ENCODE measurements at regions not wholly inside any gene's neighbourhood (a gene's known extent, or its start where the extent isn't known, plus 50 kb on each side); places are given as distances from the start of the nearest gene placed in this dataset.

GRCh38 chr2:167608487-167608886 is 638.9 kb downstream of the STK39 start:
- DNase-seq: no peak
- Histone ChIP-seq H3K27me3 (no peaks in the 10 kb centered on the region), H3K9me3 (no peaks in the 10 kb centered on the region), H3K4me3 (no peak overlapping the region), H3K36me3 (no peaks in the 10 kb centered on the region), H3K4me1 (ENCODE audit: insufficient read depth) (no peaks in the 10 kb centered on the region), H3K27ac (no peak overlapping the region)
- no peak for TF ChIP-seq POLR2A (IDR thresholded peaks at IDR 0.05)
- TF ChIP-seq EP300 (IDR thresholded peaks at IDR 0.05): no peak
- TF ChIP-seq, protein P1, sequence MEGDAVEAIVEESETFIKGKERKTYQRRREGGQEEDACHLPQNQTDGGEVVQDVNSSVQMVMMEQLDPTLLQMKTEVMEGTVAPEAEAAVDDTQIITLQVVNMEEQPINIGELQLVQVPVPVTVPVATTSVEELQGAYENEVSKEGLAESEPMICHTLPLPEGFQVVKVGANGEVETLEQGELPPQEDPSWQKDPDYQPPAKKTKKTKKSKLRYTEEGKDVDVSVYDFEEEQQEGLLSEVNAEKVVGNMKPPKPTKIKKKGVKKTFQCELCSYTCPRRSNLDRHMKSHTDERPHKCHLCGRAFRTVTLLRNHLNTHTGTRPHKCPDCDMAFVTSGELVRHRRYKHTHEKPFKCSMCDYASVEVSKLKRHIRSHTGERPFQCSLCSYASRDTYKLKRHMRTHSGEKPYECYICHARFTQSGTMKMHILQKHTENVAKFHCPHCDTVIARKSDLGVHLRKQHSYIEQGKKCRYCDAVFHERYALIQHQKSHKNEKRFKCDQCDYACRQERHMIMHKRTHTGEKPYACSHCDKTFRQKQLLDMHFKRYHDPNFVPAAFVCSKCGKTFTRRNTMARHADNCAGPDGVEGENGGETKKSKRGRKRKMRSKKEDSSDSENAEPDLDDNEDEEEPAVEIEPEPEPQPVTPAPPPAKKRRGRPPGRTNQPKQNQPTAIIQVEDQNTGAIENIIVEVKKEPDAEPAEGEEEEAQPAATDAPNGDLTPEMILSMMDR (IDR thresholded peaks at IDR 0.05): no peak
- intact Hi-C loops (cut with DNase I): no loop called here

GRCh38 chr2:167607731-167608130 is 639.7 kb downstream of the STK39 start:
- H3K4me3 ChIP-seq: no peak overlapping the region
- no peak for TF ChIP-seq EP300 (IDR thresholded peaks at IDR 0.05)
- DNase-seq: no peak
- intact Hi-C loops (cut with DNase I): no loop called here
- no peaks in the 10 kb centered on the region for H3K4me1 ChIP-seq (ENCODE audit: insufficient read depth)
- H3K27ac ChIP-seq: no peak overlapping the region
- no peaks in the 10 kb centered on the region for H3K9me3 ChIP-seq
- H3K27me3 ChIP-seq: no peaks in the 10 kb centered on the region
- no peaks in the 10 kb centered on the region for H3K36me3 ChIP-seq
- WGBS, 3 donors: 72 to 78% (median 77%) methylated on average over 3 of the region's 3 CpGs

DNA sequence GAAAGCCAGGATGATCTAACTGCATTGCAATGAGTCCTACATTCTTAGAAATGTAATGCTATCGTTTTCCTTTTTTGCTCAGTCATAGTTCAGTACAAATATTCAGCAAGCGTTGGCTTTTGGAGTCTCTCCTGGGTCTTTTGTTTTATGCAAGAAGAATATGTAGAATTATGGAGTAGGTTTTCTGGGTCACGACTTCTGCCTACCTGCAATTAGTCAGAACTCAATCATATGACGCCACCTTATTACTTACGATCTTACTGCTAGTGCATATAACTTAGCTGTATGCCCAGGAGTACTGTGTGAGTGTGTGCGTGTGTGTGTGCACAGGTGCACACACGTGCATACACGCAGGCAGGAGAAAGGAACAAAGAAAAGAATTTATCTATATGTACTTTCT is 640.2 kb downstream of the STK39 start:
- 86 to 90% (median 86%) methylated on average over 8 of the region's 8 CpGs for WGBS, 3 donors
- H3K4me3 ChIP-seq: no peak overlapping the region
- intact Hi-C loops (cut with DNase I): no loop called here

DNA sequence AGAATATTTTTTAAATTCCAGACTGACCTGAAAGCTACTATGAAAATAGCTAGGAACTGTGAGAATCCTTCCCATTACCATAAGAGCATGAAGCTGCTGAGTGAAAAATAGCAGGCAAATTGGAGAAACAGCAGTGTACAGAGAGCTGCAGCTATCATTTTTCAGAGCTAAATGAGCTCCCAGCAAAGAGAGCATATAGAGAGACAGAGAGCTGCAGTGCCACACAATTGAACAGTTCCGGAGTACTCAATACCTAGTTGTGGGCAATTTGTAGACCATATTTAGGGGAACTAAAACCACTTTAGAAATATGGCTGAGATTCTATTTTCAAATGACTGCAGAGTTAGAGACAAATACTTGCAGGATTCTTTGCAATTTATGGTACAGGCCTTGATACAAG is 645.3 kb downstream of the STK39 start:
- WGBS, 3 donors: 92 to 100% (median 97%) methylated on average over 1 of the region's 1 CpG
- DNase-seq: no peak
- H3K4me1 ChIP-seq (ENCODE audit: insufficient read depth): no peaks in the 10 kb centered on the region
- intact Hi-C loops (cut with DNase I): no loop called here
- no peaks in the 10 kb centered on the region for H3K9me3 ChIP-seq
- H3K27ac ChIP-seq: no peak overlapping the region
- TF ChIP-seq POLR2A (IDR thresholded peaks at IDR 0.05) (no peak), EP300 (IDR thresholded peaks at IDR 0.05) (no peak)
- TF ChIP-seq, protein P1 (IDR thresholded peaks at IDR 0.05): no peak
- no peak overlapping the region for H3K4me3 ChIP-seq
- H3K36me3 ChIP-seq: no peaks in the 10 kb centered on the region
- H3K27me3 ChIP-seq: no peaks in the 10 kb centered on the region

More for the DNA sequence above, 640.2 kb downstream of the STK39 start:
- TF ChIP-seq, protein P1 (IDR thresholded peaks at IDR 0.05): no peak
- TF ChIP-seq POLR2A (IDR thresholded peaks at IDR 0.05): no peak
- TF ChIP-seq EP300 (IDR thresholded peaks at IDR 0.05): no peak
- H3K27me3 ChIP-seq: no peaks in the 10 kb centered on the region
- H3K36me3 ChIP-seq: no peaks in the 10 kb centered on the region
- H3K27ac ChIP-seq: no peak overlapping the region
- H3K9me3 ChIP-seq: no peaks in the 10 kb centered on the region
- no peaks in the 10 kb centered on the region for H3K4me1 ChIP-seq (ENCODE audit: insufficient read depth)
- no peak for DNase-seq

GRCh38 chr2:167599219-167599618 is 648.2 kb downstream of the STK39 start:
- no peaks in the 10 kb centered on the region for H3K9me3 ChIP-seq
- H3K27ac ChIP-seq: no peak overlapping the region
- H3K4me3 ChIP-seq: no peak overlapping the region
- no peaks in the 10 kb centered on the region for H3K36me3 ChIP-seq
- no peaks in the 10 kb centered on the region for H3K27me3 ChIP-seq
- intact Hi-C loops (cut with DNase I): no loop called here
- no peak for DNase-seq
- no peaks in the 10 kb centered on the region for H3K4me1 ChIP-seq (ENCODE audit: insufficient read depth)
- WGBS, 3 donors: 15 to 33% (median 29%) methylated on average over 1 of the region's 1 CpG
- TF ChIP-seq POLR2A (IDR thresholded peaks at IDR 0.05): no peak
- no peak for TF ChIP-seq EP300 (IDR thresholded peaks at IDR 0.05)
- TF ChIP-seq, protein P1 (IDR thresholded peaks at IDR 0.05): no peak
